HG02938 (cell line): ENCODE measurements at regions not wholly inside any gene's neighbourhood (a gene's known extent, or its start where the extent isn't known, plus 50 kb on each side); places are given as distances from the start of the nearest gene placed in this dataset.
A peak's percentile ranks its signal among the peaks of the same experiment; 100 is the strongest.
"Not testable (repeated sequence)": the region's sequence is repeated elsewhere in the genome, so short reads cannot be mapped to it uniquely, and the experiment has no call there.

ENCODE experiments used
- ATAC-seq: cut with Tn5 transposase; IDR thresholded peaks from one replicate; pipeline ENCODE4 v1.9.1; 2021; ENCODE audit warnings: mild to moderate bottlenecking, moderate library complexity; ENCODE audit not compliant: unreplicated experiment

- no peak for ATAC-seq
Observed at GRCh38 chr2:136297994-136298393, 180.0 kb upstream of the CXCR4 start.

- no peak for ATAC-seq
Observed at GRCh38 chr2:136297312-136297711, 179.4 kb upstream of the CXCR4 start.

DNA sequence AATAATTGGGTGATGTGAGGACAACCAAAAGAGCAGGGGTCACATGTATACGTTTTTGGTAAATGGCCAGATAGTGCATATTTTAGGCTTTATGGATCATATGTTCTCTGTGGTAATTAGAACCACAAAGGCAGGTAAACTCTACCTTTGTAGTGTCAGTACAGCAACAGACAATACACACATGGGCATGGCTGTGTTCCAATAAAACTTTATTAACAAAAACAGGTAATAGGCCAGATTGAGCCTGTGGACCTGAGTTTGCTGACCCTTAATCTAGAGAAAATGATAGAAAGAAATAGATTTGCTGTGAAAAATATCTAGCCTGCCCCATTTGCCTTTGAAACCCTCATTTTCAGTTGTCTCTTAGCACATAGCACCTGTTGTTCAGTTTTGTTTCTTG, 177.2 kb upstream of the CXCR4 start:
- ATAC-seq = no peak

DNA sequence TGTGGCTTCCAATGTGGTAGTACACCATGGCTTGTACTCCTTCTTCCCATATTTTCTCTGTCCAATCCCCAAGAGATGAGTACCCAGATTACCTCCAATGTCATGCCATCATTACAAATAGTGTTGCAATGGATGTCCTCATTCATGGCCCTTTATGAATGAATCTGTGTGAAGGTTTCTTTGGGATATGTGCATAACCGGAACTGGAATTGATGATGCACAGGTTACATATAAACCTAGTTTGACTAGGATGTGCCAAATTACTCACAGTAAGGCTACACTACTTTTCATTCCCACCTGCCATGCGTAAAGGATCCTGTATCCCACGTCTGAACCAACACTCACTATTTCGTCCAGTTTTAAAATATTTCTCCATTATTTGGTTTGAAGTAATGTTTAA, 173.9 kb upstream of the CXCR4 start:
- ATAC-seq = no peak

DNA sequence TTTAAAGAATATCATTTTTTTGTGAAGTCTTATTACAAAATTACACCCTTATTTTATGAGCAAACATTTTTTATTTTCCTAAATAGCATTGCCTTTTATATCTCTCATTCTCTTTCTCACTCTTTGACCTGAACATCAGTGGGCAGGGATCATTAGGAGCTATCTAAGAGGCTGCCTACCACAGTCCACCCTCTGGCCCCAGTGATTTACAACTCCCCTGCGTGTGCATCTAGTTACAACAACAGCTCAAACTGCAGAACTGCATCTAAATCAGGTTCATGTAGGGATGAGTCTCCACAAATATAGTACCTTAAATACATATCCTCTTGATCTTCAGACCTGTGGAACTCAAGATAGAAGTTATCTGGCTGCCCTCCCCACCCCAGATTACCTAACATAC, 172.4 kb upstream of the CXCR4 start:
- no peak for ATAC-seq

DNA sequence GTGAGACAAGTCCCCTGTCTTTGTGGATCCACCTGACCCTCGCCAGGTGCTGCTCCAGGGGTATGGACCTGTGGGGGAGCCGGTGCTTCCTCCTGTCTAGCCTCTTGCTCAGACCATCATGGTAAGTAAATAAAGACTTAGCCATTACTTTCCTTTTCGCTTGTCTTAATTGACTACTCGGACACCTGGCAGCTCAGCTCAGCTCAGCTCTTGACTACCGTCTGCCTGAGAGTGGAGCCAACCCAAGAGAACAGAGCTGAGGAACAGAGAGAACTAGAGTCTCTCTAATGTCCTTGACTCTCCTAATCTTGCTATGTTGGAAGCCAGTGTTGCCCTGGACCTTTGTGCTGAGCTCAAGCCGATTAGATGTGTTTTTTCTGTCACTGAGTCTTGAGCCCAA, 170.3 kb upstream of the CXCR4 start:
- no peak for ATAC-seq

GRCh38 chr2:136286423-136286822, 168.5 kb upstream of the CXCR4 start:
- no peak for ATAC-seq

DNA sequence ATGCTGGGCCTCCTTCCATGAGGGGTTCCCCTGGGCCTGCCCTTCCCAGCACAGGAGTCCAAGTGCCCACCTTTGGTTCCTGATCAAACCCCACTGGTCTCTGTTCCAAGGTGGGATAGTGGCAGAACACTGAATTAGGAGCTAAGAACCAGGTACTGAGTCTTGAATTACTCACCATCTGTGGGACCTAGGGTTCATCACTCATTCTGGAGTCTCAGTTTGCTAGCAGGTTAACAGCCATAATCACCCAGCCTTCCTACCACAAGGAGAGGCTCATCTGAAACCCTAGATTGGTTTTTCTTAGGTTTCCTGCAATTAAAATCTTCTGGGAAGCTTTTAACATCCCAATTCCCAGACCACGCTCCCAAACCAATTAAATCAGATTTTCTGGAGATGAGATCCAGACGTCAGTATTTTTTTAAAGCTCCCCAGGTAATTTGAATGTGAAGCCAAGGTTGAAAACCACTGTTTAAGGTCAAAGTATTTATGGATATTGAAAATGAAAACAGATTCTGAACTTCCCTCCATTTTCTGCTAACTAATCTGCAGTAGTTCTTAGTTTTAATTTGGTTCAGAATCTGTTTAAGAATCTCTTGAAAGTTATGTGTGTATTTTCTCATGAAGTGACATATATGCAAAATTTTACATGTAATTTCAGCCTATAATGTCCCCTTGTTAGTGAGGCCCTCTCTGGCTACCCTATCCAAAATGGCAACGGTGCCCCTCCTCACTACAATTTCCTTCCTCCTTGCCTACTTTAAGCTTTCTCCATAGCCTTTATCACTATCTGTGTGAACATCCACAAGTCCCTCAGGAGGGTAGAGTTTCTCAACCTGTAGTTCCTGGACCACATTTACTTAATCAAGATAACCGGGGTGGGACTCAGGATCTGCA, 166.5 kb upstream of the CXCR4 start:
- ATAC-seq = no peak

- no peak for ATAC-seq
Observed at GRCh38 chr2:136282251-136282650, 164.3 kb upstream of the CXCR4 start.

GRCh38 chr2:136281281-136282114, 163.5 kb upstream of the CXCR4 start:
- ATAC-seq = no peak

DNA sequence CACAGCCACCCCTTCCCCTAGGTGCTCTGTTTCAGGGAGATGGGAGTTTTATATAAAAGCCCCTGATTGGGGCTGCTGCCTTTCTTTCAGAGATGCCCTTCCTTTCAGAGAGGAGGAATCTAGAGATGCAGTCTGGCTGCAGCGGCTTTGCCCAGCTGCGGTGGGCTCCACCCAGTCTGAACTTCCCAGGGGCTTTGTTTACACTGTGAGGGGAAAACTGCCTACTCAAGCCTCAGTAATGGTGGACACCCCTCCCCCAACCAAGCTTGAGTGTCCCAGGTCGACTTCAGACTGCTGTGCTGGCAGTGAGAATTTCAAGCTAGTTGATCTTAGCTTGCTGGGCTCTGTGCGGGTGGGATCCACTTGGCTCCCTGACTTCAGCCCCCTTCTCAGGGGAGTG, 148.4 kb upstream of the CXCR4 start:
- not testable (repeated sequence) for ATAC-seq

- no peak for ATAC-seq
Observed at GRCh38 chr2:136259551-136259950, 141.6 kb upstream of the CXCR4 start.

- no peak for ATAC-seq
Observed at GRCh38 chr2:136257893-136258292, 139.9 kb upstream of the CXCR4 start.

GRCh38 chr2:136255648-136256461, 137.9 kb upstream of the CXCR4 start:
- peak; percentile 43 for ATAC-seq

DNA sequence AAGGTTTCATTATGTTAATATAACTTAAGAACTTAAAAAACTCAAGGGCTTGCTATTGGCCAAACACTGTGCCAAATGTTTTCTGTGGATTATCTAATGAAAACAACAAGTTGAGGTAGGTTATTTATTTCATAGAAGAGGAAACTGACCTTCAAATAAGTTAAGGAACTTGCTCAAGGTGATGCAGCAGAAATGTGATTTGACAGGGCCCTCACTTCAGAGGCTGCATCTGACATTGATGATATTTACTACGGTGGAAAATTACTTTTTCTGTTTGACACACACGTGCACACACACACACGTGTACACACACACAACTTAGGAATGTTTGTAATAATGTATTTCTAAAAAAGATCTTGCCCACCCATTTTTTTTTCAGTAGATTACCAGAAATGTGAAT, 137.2 kb upstream of the CXCR4 start:
- no peak for ATAC-seq

DNA sequence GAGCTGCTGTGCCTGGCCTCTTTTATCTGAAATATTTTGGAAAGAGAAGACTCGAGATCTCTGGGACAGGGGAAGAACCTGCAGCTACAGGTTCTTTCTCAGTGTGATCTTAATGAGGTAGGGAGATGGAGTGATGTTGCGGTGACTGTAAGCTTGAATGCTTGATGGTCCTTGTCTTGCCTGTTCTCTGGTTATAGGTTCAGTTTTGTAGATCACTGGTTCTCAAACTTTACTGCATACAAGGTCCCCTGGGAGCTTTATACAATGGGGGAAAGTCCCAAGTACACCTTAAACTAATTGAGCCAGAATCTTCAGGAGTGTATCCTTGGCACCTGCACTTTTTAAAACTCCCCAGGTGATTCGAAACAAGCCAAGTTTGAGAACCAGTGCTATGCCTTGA, 136.7 kb upstream of the CXCR4 start:
- peak; percentile 39 for ATAC-seq

- ATAC-seq = no peak
Observed at GRCh38 chr2:136253288-136254004, 135.5 kb upstream of the CXCR4 start.

DNA sequence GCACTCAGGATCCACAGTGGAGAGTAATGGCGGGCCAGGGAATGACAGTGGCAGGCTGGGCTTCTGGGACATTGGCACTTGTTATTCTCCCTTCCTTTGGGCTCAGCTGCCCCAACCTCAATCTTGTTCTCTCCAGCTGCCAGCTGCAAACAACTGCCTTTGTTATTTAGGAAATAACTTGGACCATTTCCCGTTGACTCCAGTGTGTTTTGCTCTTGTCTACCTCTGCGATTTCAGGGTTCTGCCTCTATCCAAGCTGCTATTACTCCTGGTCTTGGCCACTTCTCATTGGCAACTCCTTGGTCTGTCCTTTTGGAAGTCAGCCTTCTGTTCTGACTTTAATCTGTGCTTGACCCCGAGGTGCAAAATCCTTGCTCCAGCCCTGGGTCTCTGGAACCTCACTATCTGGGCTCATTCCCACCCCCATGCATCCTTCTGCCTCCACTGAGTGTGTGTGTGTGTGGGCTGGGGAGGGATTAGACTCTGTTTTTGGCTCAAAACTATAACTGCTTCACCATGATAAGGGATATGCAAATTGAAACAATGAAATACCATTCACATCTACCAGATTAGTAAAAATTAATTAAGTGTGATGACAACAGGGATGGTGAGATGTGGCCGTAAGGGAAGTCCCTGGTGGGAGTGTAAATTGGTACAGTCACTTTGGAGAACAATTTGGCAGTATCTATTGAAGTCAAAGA, 134.1 kb upstream of the CXCR4 start:
- no peak for ATAC-seq

- no peak for ATAC-seq
Observed at GRCh38 chr2:136251197-136251884, 133.4 kb upstream of the CXCR4 start.
